Pancreas (tissue), 10 donors: ENCODE measurements at regions not wholly inside any gene's neighbourhood (a gene's known extent, or its start where the extent isn't known, plus 50 kb on each side); places are given as distances from the start of the nearest gene placed in this dataset.

Source experiments
- ATAC-seq, 4 donors: fragments of 200-7000 bp; cut with Tn5 transposase; one replicate each; pipeline versions ENCODE4 v1.8.0 to v1.9.1; 2020; ENCODE audit warnings: mild to moderate bottlenecking in 4 of 4, moderate library complexity in 4 of 4
- DNase-seq, 6 donors: peaks; one replicate each; pipeline ENCODE4 v3.0.0-alpha.2; 2020
- FAIRE-seq: peaks from 2 replicates; lab custom pipeline; 2012; peaks lifted over from hg19 to GRCh38; lab: Jason Lieb, UNC
- H3K27ac ChIP-seq, 4 donors: fragments of 200-600 bp; sonication (generic); 1 replicate in 3 of 4; 2 replicates in 1 of 4; pipeline versions ENCODE4 v1.5.0 to v1.8.0; 2020
- H3K27me3 ChIP-seq, 4 donors: fragments of 200-600 bp; one replicate each; pipeline ENCODE4 v1.8.0; 2021
- H3K36me3 ChIP-seq, 3 donors: fragments of 200-600 bp; sonication (generic) in 1 of 3; one replicate each; pipeline versions ENCODE4 v1.5.0 to v1.8.0; 2020 to 2021
- H3K4me1 ChIP-seq, 3 donors: fragments of 200-600 bp; one replicate each; pipeline ENCODE4 v1.8.0; 2021
- H3K4me3 ChIP-seq, 4 donors: fragments of 200-600 bp; sonication (generic) in 2 of 4; one replicate each; pipeline versions ENCODE4 v1.5.0 to v1.8.0; 2020 to 2021
- H3K9me3 ChIP-seq, 4 donors: fragments of 200-600 bp; one replicate each; pipeline ENCODE4 v1.8.0; 2021
- WGBS, 2 donors: extraction: QIAGEN DNeasy Blood & Tissue Kit; methylation state at CpG; one replicate each; pipeline ENCODE4 v1.1.7; 2013; 5-methylcytosine and 5-hydroxymethylcytosine counted together
- intact Hi-C, 3 donors: fragments of 100-400 bp; cut with DNase I; formaldehyde crosslinking; loops; one replicate each; pipeline versions ENCODE4 v1.11.1 to v1.14.2; 2022
- TF ChIP-seq, protein P1 (sequence below), 4 donors: fragments of 200-600 bp; sonication (generic) in 3 of 4; IDR thresholded peaks; one replicate each; pipeline versions ENCODE4 v1.5.0 to v1.8.0; 2021; ENCODE audit warnings: antibody characterized with exemption in 4 of 4
- donor health status: healthy with polysubstance abuse.
- donor health status: DM: no; HTN: no; CAD: no; lungs with moderate emphysema.
- donor health status: DM: no; HTN: no; CAD: no.
- donor health status: control.
- donor health status: control.
- donor health status: Bipolar disorder and iron deficiency.
- donor health status: DM: yes; HTN: yes; CAD: no.
- donor health status: DM: no; HTN: no; CAD: no.
- donor health status: DM: no; HTN: no; CAD: no.
- donor health status: DM: yes; HTN: yes; CAD: no.

DNA sequence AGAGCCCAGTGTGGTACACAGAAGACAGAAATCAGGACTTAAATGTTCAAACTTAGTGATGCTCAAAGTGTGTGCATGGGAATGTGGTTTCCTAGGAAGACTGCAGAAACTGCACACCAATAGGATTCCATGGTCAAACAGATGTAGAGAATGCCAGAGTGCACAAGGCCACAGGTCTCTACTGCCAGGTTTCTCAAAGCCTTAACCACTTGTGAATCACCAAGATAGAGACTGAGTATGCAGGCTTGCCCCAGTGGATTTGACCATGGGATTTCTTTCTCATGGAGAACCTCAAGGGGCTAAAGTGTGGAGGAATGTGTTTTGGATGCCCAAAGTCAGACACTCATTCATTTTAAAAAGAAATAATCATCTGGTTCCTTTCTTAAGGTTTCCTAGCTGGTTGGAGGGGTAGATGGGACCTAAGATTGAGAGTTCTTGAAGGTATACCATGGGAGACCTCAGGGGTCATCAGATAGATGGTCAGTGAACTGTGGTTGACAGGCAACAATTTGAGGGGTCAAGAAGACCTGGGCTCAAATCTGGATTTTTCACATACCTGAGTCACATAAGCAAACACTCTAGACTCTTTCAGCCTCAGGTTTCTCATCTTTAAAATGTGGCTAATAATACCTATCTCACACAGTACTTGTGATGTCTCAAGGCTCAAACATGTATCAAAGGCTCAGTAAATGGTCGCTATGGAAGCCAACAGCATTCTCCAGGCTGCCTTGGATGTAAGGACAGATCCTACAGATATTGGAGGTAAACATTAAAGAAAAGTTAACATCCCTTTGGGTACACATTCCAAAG, 81.1 kb downstream of the BOD1 start:
- no peak for FAIRE-seq
- peak in 1 of 4 donors; percentile 46 for ATAC-seq
- Histone ChIP-seq H3K27me3 (no peaks in the 10 kb centered on the region), H3K9me3 (no peaks in the 10 kb centered on the region), H3K27ac (no peak overlapping the region), H3K4me1 (peaks cover 0 to 3% (median 0%) of the 10 kb centered on the region in 3 donors), H3K36me3 (no peaks in the 10 kb centered on the region), H3K4me3 (no peak overlapping the region)
- 40 to 54% methylated on average over 1 of the region's 1 CpG for WGBS, 2 donors
- DNase-seq = no peak
- intact Hi-C loops = no loop called here
- TF ChIP-seq, protein P1, sequence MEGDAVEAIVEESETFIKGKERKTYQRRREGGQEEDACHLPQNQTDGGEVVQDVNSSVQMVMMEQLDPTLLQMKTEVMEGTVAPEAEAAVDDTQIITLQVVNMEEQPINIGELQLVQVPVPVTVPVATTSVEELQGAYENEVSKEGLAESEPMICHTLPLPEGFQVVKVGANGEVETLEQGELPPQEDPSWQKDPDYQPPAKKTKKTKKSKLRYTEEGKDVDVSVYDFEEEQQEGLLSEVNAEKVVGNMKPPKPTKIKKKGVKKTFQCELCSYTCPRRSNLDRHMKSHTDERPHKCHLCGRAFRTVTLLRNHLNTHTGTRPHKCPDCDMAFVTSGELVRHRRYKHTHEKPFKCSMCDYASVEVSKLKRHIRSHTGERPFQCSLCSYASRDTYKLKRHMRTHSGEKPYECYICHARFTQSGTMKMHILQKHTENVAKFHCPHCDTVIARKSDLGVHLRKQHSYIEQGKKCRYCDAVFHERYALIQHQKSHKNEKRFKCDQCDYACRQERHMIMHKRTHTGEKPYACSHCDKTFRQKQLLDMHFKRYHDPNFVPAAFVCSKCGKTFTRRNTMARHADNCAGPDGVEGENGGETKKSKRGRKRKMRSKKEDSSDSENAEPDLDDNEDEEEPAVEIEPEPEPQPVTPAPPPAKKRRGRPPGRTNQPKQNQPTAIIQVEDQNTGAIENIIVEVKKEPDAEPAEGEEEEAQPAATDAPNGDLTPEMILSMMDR (IDR thresholded peaks at IDR 0.05) = no peak

DNA sequence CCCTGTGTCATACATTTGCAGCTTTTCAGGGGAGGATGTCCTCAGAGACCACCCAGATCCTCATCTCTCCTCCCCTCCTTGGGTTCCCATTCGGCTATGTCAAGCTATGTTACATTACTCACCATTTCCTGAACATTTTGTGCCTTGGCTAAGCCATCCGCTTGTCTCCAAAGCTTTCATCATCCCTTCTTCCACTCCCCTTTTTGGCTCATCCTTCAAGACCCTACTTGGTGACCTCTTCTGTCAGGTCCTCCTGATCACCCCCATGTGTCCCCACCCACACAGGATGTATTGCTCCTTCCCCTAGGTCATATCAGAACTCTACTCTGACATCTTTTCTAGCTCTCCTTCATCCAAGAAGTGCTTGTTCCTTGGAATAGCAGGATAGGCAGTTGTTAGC, 81.8 kb downstream of the BOD1 start:
- Histone ChIP-seq H3K4me3 (no peak overlapping the region), H3K36me3 (no peaks in the 10 kb centered on the region), H3K9me3 (no peaks in the 10 kb centered on the region), H3K4me1 (peaks cover 0 to 3% (median 0%) of the 10 kb centered on the region in 3 donors), H3K27ac (no peak overlapping the region), H3K27me3 (no peaks in the 10 kb centered on the region)
- WGBS, 2 donors = 54 to 86% methylated on average over 2 of the region's 2 CpGs
- intact Hi-C loops = no loop called here
- ATAC-seq = no peak
- no peak for DNase-seq
- FAIRE-seq = no peak
- TF ChIP-seq, protein P1 (IDR thresholded peaks at IDR 0.05) = no peak

DNA sequence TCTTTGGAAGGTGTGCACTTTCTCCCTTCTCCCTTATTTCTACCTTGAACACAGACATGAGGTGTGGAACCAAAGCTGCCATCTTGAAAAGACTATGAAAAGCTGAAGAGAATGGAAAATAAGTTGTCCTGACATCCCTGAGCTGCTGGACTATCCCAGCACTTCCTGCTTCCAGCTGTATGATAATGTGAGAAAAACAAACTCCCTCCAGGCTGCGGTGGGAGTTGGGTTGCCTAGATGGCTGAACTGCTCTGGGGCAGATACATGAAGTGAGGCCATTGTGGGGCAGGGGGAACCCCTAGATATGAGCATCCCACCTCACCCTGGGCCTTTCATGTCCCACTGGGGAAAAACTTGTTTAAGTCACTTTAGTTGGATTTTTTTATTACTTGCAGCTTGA, 82.4 kb downstream of the BOD1 start:
- H3K4me1 ChIP-seq = peaks cover 0 to 3% (median 0%) of the 10 kb centered on the region in 3 donors
- intact Hi-C loops = no loop called here
- no peak for DNase-seq
- WGBS, 2 donors = 17 to 33% methylated on average over 1 of the region's 1 CpG
- no peak for FAIRE-seq
- ATAC-seq = no peak
- H3K36me3 ChIP-seq = no peaks in the 10 kb centered on the region
- H3K9me3 ChIP-seq = no peaks in the 10 kb centered on the region
- H3K27ac ChIP-seq = no peak overlapping the region
- H3K4me3 ChIP-seq = no peak overlapping the region
- TF ChIP-seq, protein P1 (IDR thresholded peaks at IDR 0.05) = no peak
- H3K27me3 ChIP-seq = no peaks in the 10 kb centered on the region

DNA sequence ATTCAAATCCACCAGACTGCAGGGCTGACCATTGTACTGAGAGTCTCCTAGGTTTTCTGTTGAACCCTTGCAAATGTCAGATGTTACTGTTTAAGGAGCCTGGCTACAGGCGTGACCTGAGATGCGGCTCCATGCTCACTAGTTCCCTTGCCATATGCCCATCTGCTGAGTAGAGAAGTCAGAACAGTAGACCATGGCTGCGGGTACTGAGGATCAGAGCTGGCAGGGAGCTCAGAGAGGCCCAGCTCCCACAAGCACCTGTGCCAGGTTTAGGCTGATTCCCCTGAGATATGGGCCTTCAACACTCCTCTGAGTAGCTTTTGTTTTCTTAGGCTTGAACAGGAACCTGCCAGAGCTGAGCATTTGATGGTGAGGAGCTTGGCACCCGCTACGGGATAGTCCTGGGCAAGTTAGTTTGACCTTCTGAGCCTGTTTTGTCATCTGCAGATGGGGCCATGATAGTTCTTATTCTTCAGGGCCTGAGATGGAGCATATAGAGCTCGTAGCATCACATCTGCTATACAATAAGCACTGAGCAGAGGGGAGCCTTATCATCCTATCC, 83.7 kb downstream of the BOD1 start:
- H3K27me3 ChIP-seq = no peaks in the 10 kb centered on the region
- H3K4me1 ChIP-seq = peaks cover 0 to 3% (median 0%) of the 10 kb centered on the region in 3 donors
- FAIRE-seq (no peak), DNase-seq (no peak), ATAC-seq (peak in 1 of 4 donors; percentile 50)
- 81 to 85% methylated on average over 6 of the region's 6 CpGs for WGBS, 2 donors
- no peak overlapping the region for H3K27ac ChIP-seq
- H3K36me3 ChIP-seq = no peaks in the 10 kb centered on the region
- TF ChIP-seq, protein P1 (IDR thresholded peaks at IDR 0.05) = no peak
- intact Hi-C loops = no loop called here
- H3K9me3 ChIP-seq = no peaks in the 10 kb centered on the region
- H3K4me3 ChIP-seq = no peak overlapping the region

DNA sequence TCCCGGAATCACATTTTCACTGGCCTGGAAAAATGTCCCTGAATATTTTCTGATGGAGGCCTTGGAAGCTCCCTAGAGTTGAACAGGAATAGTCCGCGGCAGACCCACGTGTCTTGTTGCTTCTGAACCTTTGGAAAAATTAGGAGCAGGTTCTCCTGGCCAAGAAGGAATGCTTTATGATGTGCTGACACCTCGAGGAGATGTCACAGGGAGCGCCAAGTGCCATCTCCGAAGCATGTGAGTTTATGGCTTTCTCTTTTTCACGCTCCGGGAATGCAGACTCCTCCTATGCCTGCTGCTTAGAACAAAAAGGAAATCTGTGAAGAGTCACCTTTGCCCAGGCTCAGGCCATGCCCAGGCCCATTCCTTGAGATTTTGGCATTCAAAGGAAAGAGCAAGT, 84.6 kb downstream of the BOD1 start:
- H3K27ac ChIP-seq = no peak overlapping the region
- no peaks in the 10 kb centered on the region for H3K36me3 ChIP-seq
- ATAC-seq = no peak
- H3K4me1 ChIP-seq = peaks cover 0 to 3% (median 0%) of the 10 kb centered on the region in 3 donors
- no peaks in the 10 kb centered on the region for H3K9me3 ChIP-seq
- FAIRE-seq = no peak
- WGBS, 2 donors = 90 to 92% methylated on average over 9 of the region's 9 CpGs
- TF ChIP-seq, protein P1 (IDR thresholded peaks at IDR 0.05) = no peak
- intact Hi-C loops = no loop called here
- no peak for DNase-seq
- no peaks in the 10 kb centered on the region for H3K27me3 ChIP-seq
- no peak overlapping the region for H3K4me3 ChIP-seq
